Astrocyte (in vitro differentiated cells and primary cell): ENCODE measurements at regions not wholly inside any gene's neighbourhood (a gene's known extent, or its start where the extent isn't known, plus 50 kb on each side); places are given as distances from the start of the nearest gene placed in this dataset.

ENCODE experiments used
- DNase-seq: peaks from one replicate; pipeline ENCODE4 v3.0.0-alpha.2; 2010; ENCODE audit warnings: low read depth
- FAIRE-seq: peaks from 2 replicates; lab custom pipeline; 2011; peaks lifted over from hg19 to GRCh38; lab: Jason Lieb, UNC
- H2AFZ ChIP-seq: 2 replicates; pipeline ENCODE4 v1.6.0; 2012; ENCODE audit warnings: low read depth, low read length, inconsistent platforms
- H3K27ac ChIP-seq: 2 replicates; pipeline ENCODE4 v1.5.1; 2011; ENCODE audit warnings: low read depth, low read length, inconsistent platforms
- H3K27me3 ChIP-seq: 2 replicates; pipeline ENCODE4 v1.6.0; 2011; ENCODE audit warnings: low read length, inconsistent platforms; ENCODE audit not compliant: insufficient read depth
- H3K36me3 ChIP-seq: 2 replicates; pipeline ENCODE4 v1.5.1; 2011; ENCODE audit warnings: low read length, inconsistent platforms; ENCODE audit not compliant: insufficient read depth
- H3K4me1 ChIP-seq: 2 replicates; pipeline ENCODE4 v1.5.1; 2011; ENCODE audit warnings: low read length, inconsistent platforms; ENCODE audit not compliant: insufficient read depth
- H3K4me2 ChIP-seq: 2 replicates; pipeline ENCODE4 v1.6.0; 2012; ENCODE audit warnings: low read length, inconsistent platforms
- H3K4me3 ChIP-seq: 2 replicates; pipeline ENCODE4 v1.5.1; 2011; ENCODE audit warnings: low read depth, mild to moderate bottlenecking, low read length, inconsistent platforms; ENCODE audit not compliant: insufficient read depth
- H3K79me2 ChIP-seq: 2 replicates; pipeline ENCODE4 v1.6.0; 2012; ENCODE audit warnings: mild to moderate bottlenecking, low read length, inconsistent platforms; ENCODE audit not compliant: insufficient read depth
- H3K9ac ChIP-seq: 2 replicates; pipeline ENCODE4 v1.6.0; 2012; ENCODE audit warnings: mild to moderate bottlenecking, low read length, inconsistent platforms
- H3K9me3 ChIP-seq: 2 replicates; pipeline ENCODE4 v1.5.1; 2012; ENCODE audit warnings: low read depth, mild to moderate bottlenecking, low read length, inconsistent platforms; ENCODE audit not compliant: insufficient read depth
- H4K20me1 ChIP-seq: 2 replicates; pipeline ENCODE4 v1.6.0; 2012; ENCODE audit warnings: low read length, inconsistent platforms; ENCODE audit not compliant: insufficient read depth
- H3K27ac Mint-ChIP-seq: one replicate; pipeline ENCODE4 v1.8.0; 2021; ENCODE audit warnings: mild to moderate bottlenecking, mixed read lengths; ENCODE audit not compliant: unreplicated experiment
- H3K27me3 Mint-ChIP-seq: one replicate; pipeline ENCODE4 v1.8.0; 2021; ENCODE audit warnings: low read depth, mixed read lengths; ENCODE audit not compliant: unreplicated experiment
- H3K36me3 Mint-ChIP-seq: one replicate; pipeline ENCODE4 v1.8.0; 2021; ENCODE audit warnings: low read depth, mixed read lengths; ENCODE audit not compliant: unreplicated experiment
- H3K4me1 Mint-ChIP-seq: one replicate; pipeline ENCODE4 v1.8.0; 2021; ENCODE audit warnings: low read depth, mixed read lengths; ENCODE audit not compliant: unreplicated experiment
- H3K4me3 Mint-ChIP-seq: one replicate; pipeline ENCODE4 v1.8.0; 2021; ENCODE audit warnings: mild to moderate bottlenecking, moderate library complexity, mixed read lengths; ENCODE audit not compliant: unreplicated experiment
- H3K9me3 Mint-ChIP-seq: one replicate; pipeline ENCODE4 v1.8.0; 2021; ENCODE audit warnings: mild to moderate bottlenecking, mixed read lengths; ENCODE audit not compliant: unreplicated experiment
- EZH2 ChIP-seq: IDR thresholded peaks from 2 replicates; pipeline ENCODE4 v1.6.1; 2012; ENCODE audit warnings: mild to moderate bottlenecking, low read length, inconsistent platforms; ENCODE audit not compliant: insufficient read depth
- TF ChIP-seq, protein P1 (sequence below): IDR thresholded peaks from 2 replicates; pipeline ENCODE4 v1.5.1; 2011; ENCODE audit warnings: low read depth, mild to moderate bottlenecking, inconsistent platforms, low read length, moderate library complexity; ENCODE audit not compliant: insufficient read depth

DNA sequence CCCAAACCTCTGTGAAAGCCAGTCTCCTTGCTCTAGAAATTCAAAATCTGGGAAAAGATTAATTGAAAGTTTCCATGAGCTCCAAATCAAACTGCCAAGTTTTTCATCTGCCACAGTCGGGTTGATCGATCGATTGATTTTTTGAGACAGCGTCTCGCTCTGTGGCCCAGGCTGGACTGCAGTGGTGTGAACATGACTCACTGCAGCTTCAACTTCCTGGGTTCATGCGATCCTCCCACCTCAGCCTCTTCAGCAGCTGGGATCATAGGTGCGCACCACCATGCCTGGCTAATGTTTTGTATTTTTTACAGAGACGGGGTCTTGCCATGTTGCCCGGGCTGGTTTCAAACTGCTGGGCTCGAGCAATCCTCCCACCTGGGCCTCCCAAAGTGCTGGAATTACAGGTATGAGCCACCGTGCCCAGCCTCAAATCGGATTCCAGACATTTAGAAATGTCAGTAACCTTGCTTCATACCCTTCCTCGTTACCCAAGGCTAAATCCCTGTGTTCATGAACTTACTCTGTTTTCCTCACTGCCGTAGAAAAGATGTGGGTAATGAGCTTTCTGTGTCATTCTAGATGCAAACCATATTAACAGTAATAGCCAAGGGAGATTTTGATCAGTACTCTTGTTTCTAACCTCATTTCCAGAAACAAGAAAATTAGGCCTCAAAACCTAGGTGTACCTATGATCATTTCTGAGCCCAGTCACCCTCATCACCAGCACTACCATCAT is 105.9 kb upstream of the AKAP13 start:
- no peak overlapping the region for H3K9ac ChIP-seq
- no peaks in the 10 kb centered on the region for H3K9me3 ChIP-seq
- H3K9me3 Mint-ChIP-seq: no peaks in the 10 kb centered on the region
- TF ChIP-seq, protein P1, sequence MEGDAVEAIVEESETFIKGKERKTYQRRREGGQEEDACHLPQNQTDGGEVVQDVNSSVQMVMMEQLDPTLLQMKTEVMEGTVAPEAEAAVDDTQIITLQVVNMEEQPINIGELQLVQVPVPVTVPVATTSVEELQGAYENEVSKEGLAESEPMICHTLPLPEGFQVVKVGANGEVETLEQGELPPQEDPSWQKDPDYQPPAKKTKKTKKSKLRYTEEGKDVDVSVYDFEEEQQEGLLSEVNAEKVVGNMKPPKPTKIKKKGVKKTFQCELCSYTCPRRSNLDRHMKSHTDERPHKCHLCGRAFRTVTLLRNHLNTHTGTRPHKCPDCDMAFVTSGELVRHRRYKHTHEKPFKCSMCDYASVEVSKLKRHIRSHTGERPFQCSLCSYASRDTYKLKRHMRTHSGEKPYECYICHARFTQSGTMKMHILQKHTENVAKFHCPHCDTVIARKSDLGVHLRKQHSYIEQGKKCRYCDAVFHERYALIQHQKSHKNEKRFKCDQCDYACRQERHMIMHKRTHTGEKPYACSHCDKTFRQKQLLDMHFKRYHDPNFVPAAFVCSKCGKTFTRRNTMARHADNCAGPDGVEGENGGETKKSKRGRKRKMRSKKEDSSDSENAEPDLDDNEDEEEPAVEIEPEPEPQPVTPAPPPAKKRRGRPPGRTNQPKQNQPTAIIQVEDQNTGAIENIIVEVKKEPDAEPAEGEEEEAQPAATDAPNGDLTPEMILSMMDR: no peak
- no peak for TF ChIP-seq EZH2
- no peak overlapping the region for H3K4me2 ChIP-seq
- FAIRE-seq: no peak
- H2AFZ ChIP-seq: no peak overlapping the region
- no peaks in the 10 kb centered on the region for H3K79me2 ChIP-seq
- no peaks in the 10 kb centered on the region for H3K36me3 ChIP-seq
- H3K36me3 Mint-ChIP-seq: no peaks in the 10 kb centered on the region
- no peak overlapping the region for H3K27ac ChIP-seq
- H3K4me3 Mint-ChIP-seq: no peak overlapping the region
- H3K27me3 ChIP-seq: no peaks in the 10 kb centered on the region
- no peak for DNase-seq
- no peak overlapping the region for H3K27ac Mint-ChIP-seq
- H3K4me3 ChIP-seq: no peak overlapping the region
- no peaks in the 10 kb centered on the region for H3K4me1 ChIP-seq
- H3K4me1 Mint-ChIP-seq: no peaks in the 10 kb centered on the region
- H4K20me1 ChIP-seq: no peaks in the 10 kb centered on the region
- H3K27me3 Mint-ChIP-seq: peaks cover 8% of the 10 kb centered on the region

DNA sequence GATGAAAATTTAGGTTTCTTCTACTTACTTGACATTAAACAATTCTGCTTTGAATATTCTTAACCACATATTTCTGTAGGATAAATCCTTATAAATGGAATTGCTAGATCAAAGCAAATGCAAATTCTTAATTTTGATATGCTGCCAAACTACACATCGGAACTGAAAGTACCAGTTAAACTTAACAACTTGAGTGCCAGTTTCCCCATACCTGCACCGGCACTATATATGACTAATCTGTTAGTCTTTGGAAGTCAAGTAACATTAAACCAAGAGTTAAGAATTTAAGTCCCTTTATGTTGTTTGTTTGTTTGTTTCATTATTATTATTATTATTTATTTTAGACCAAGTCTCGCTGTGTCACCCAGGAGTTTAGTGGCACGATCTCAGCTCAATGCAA is 103.9 kb upstream of the AKAP13 start:
- Histone ChIP-seq H3K79me2 (no peaks in the 10 kb centered on the region), H4K20me1 (no peaks in the 10 kb centered on the region), H3K27me3 (peaks cover 3% of the 10 kb centered on the region), H3K4me2 (no peak overlapping the region), H3K9ac (no peak overlapping the region), H3K36me3 (no peaks in the 10 kb centered on the region), H3K4me3 (no peak overlapping the region), H2AFZ (no peak overlapping the region), H3K9me3 (no peaks in the 10 kb centered on the region), H3K27ac (no peak overlapping the region), H3K4me1 (no peaks in the 10 kb centered on the region)
- no peak overlapping the region for H3K4me3 Mint-ChIP-seq
- H3K4me1 Mint-ChIP-seq: peaks cover 4% of the 10 kb centered on the region
- TF ChIP-seq, protein P1: no peak
- TF ChIP-seq EZH2: no peak
- FAIRE-seq (no peak), DNase-seq (no peak)
- H3K9me3 Mint-ChIP-seq: peaks cover 3% of the 10 kb centered on the region
- H3K27me3 Mint-ChIP-seq: peaks cover 8% of the 10 kb centered on the region
- H3K27ac Mint-ChIP-seq: no peak overlapping the region
- H3K36me3 Mint-ChIP-seq: no peaks in the 10 kb centered on the region

DNA sequence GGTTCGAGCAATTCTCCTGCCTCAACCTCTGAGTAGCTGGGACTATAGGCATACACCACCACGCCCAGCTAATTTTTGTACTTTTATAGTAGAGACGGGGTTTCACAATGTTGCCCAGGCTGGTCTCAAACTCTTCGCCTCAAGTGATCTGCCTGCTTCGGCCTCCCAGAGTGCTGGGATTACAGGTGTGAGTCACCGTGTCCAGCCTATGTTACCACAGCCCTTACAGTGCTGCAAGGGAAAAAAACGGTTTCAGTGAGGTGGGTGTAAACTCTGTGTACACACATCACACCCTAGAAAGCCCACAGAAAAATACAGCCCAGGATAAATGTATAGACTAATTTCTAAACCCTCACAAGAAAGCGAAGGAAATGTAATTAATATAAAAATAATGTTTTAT is 103.5 kb upstream of the AKAP13 start:
- FAIRE-seq: no peak
- TF ChIP-seq, protein P1: no peak
- TF ChIP-seq EZH2: no peak
- Histone ChIP-seq H3K4me1 (no peaks in the 10 kb centered on the region), H3K9me3 (no peaks in the 10 kb centered on the region), H3K9ac (no peak overlapping the region), H3K79me2 (no peaks in the 10 kb centered on the region), H3K36me3 (no peaks in the 10 kb centered on the region), H4K20me1 (no peaks in the 10 kb centered on the region), H2AFZ (no peak overlapping the region), H3K4me2 (no peak overlapping the region), H3K4me3 (no peak overlapping the region), H3K27me3 (peaks cover 3% of the 10 kb centered on the region), H3K27ac (no peak overlapping the region)
- no peak overlapping the region for H3K27ac Mint-ChIP-seq
- H3K4me3 Mint-ChIP-seq: no peak overlapping the region
- no peaks in the 10 kb centered on the region for H3K36me3 Mint-ChIP-seq
- peaks cover 3% of the 10 kb centered on the region for H3K9me3 Mint-ChIP-seq
- peaks cover 8% of the 10 kb centered on the region for H3K27me3 Mint-ChIP-seq
- no peak for DNase-seq
- H3K4me1 Mint-ChIP-seq: peaks cover 4% of the 10 kb centered on the region
